HPDE6-E6E7 (cell line): ENCODE measurements at regions not wholly inside any gene's neighbourhood (a gene's known extent, or its start where the extent isn't known, plus 50 kb on each side); places are given as distances from the start of the nearest gene placed in this dataset.

Experiments used
- DNase-seq: peaks from one replicate; pipeline ENCODE4 v3.0.0; 2011; ENCODE audit warnings: missing footprints; ENCODE audit errors: extremely low spot score

DNA sequence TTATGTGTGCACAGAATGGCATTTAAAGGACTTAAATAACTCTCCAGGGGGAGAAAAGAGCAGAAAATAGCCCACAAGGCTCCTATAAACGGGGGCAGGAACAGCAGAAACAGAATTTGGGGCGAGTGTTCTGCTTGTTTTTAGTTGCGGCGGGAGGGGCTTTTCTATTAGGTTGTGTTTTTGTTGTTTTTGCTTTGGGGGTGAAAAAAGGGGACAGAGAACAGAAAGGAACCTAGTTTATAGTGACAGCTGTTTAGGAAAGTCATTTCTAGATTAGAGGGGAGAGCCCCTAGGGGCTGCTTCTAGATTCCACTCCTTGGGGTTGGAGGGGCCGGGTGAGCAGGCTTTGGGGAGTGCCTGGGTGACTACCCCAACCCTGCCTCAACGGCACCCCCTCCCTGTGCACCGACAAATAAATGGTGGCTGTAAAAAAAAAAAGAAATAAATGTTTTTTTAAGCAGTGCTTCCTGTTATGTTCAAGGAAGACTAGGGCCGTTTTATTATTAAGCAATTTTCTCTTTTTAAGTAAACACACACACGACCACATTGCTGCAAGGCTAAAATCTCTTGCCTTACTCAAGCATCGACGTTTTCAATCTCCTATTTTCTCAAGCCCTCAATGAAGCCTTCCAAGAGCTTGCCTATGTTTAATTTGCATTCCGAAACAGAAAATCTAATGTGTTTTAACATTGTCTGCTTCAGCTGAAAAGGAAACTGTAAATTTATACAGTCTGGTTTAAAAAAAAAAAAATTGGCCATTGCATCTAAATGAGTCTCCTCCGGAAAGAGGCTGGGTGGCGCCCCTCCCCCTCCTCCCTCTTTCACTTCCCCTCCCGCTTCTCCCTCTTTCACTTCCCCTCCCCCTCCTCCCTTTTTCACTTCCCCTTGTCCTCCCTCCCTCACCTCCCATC, 123.3 kb upstream of the TBL1X start:
- no peak for DNase-seq

DNA sequence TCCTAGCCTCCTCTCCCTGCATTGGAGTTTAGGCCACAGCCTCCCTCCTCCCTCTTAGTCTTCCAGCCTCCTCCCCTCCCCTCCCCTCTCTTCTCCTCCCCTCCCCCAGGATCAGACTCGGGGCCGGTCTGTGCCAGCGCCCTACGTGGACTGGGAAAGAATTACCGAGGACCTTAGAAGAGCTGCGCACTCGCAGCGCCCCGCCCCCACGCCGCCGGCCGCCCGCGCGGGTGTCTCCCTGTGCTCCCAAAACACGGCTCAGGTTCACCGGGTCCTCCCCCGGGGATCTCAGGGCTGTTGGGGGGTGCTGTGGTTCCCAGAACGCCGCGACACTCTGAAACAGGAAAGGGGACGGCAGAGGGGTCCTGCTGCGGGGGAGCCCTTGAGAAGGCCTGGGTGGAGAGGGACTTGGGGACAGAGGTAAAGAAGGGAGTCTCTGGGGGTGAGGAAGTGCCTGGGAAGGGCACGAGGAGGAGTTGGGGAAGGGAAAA, 122.3 kb upstream of the TBL1X start:
- DNase-seq, result peak; percentile 49

DNA sequence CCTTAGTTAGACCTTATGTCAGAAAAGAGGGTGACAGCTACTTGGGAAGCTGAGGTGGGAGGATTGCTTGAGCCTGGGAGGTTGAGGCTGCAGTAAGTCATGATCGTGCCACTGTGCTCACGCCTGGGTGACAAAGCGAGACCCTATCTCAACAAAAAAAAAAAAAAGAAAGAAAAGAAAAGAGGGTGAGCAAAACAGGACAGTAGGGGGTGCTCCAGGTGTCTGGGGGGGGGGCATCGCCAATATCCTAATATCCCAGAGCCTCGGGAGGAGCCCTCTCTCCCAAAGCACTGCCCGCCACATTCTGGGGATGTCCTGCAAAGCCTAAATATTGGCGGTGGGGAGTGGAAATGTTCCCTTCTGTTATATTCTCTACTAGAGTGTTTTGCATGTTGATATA, 120.9 kb upstream of the TBL1X start:
- no peak for DNase-seq

DNA sequence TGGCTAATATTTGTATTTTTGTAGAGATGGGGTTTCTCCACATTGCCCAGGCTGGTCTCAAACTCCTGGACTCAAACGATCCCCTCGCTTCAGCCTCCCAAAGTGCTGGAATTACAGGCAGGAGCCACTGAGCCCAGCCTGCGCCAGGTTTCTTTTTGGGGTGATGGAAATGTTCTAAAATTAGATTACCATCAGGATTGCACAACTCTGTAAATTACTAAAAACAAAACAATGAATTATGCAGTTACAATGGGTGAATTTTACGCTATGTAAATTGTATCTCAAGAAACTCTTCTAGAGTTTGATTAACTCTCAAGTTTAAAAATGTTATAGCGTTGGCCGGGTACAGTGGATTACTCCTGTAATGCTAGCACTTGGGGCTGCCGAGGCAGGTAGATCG, 118.9 kb upstream of the TBL1X start:
- no peak for DNase-seq

DNA sequence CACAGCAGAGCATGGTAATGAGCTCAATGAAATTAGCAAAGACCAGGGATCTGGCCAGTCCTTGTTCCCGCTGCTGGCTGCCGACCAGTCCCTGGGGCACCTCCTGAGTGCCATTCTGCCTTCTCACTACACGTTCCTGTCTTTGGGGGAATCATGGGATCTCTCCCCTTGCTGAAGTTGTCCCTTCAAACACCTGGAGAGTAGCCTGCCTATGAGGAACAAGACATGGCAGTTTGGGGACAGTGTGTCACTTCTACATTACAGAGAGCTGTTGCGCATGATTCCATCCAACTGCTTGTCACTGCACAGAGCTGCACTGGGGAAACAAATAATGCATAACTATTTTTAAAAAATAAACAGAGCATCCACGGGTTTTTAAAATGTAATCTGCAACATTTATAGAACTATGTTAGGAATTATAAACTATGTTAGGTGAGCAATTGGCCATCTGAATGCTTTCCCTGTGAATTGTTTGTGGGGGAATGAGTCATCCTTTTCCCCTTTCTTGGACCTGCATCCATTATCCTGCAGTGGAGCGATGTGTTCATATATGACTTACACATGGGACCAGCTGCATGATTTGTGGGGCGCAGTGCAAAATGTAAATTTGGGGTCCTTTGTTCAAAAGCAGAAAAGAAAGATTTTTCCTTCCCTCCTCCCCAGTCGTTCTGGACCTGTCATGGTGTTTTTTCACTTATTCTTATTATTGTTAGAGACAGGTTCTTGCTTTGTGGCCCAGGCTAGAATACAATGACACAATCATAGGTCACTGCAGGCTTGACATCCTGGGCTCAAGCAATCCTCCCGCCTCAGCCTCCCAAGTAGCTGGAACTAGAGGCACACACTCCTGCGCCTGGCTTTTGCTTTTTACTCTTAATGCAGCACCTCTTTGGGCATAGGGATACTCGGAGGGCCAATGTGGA, 115.0 kb upstream of the TBL1X start:
- no peak for DNase-seq

DNA sequence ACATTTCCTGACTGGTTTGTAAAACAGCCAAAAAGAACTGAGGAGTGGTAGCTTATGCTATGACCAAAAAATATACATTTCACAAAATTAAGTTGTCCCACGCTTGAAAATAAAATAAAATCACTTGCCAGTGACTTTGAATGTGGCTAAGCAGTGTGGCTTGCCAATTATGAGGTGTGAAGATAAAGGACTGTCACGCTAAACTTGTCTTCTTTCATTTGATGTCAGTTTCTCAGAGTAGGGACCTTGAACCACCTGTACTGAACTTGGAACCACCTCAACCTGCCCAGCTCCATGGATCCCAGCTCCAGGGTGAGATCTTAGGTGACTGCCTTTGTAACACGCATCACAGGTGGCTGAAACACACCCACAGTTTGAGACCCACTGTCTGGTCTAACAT, 113.7 kb upstream of the TBL1X start:
- DNase-seq, result no peak

DNA sequence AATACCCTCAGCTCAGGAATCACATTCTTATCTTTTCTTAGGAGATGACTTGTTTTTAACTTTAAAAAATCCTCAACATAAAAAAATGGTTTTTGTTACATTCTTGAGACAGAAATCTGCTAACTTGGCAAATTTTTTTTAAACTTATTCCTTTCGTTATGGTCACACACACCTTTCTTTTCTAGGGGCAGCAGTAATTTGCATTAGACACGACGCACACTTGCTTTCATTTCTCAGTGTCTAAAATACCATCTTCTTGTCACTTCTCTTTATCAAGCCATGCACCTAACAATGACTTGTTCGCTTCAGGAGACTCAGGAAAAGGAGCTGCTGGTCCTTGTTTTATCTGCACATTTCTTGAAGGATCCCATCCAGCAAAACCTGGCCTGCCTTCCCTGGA, 112.6 kb upstream of the TBL1X start:
- DNase-seq, result no peak

DNA sequence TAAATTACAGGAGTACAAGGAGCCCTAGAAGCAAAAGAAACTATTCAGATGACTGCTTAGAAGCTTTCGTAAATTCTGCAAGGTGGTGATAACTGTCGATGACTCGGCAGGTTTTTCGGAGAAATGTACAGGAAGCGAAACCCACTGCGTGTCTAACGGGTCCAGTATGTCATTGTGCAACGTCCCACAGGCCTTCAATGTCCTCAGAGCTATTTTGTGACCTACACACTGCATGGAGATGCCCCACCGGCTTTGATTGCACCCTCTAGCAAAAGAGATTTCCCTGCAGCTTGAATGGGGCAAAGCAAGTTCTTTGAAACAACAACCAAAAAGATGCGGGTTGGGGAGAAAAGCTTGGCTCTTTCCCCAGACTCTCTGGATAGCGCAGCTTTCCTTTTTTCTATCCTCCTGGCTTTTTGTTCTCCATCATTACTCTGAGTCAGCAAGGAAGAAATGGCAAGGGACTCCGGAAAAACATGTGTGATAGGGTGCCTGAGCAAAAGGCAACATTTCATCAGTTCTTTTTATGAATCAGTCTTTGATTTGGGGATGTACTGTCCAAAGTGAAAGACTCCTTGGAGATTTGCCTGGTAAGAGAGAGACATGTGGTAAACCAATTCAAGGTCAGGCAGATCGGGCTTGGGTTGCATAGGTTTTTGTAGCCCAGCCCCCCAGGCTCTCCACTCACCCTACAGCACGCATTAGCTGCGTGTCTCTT, 112.0 kb upstream of the TBL1X start:
- no peak for DNase-seq

DNA sequence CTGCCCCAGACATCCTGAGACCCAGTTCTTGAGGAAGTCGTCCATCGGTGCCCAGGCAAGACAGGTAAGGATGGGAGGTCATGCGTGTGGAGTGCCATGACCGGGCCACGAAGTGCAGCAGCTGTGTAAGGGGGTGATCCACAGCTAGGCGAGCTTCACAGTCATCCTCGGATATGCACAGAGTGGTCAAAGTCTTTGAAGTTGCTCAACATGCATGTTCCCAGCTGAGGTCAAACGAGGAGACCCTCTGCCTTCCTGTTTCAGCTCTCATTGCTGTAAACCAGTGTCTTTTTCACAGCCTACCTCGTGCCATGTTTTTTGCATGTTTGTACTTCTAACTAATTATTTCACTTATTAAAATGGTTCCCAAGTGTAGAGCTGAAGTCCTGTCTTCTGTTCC, 109.9 kb upstream of the TBL1X start:
- no peak for DNase-seq

DNA sequence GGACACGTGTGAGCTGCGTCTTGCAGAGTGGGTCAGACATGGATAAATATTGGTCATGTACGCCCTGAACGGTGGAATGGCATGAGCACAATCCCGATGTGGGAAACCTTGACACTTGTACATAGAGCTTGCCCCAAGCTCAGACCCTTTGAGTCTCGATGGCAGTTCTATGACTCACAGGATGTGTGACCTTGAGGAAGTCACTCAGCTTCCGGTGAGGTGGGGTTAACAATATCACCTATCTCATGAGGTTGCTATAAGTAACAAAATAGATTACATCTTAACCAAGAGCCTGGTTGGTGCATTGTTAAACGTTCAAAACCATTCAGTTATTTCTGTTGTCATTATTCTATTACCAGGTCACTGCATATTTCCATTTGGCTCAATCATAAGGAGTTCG, 109.1 kb upstream of the TBL1X start:
- no peak for DNase-seq

DNA sequence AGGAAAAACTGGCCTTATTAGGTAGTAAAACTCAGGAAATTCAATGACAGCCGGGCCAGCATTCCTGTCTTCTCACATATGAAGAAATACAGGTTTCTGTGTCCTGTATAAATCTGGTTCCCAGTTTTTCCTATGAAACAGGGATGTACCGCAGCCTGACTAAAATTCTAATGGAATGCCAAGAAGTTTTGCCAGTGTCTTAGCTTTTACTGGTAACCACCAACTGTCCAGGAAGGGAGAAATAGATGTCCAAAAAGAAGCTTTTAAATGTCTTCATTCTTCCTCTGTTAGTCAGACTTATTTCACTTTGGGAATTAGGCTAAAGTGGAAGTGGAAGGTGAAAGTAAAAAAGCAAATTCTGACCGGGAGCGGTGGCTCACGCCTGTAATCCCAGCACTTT, 108.0 kb upstream of the TBL1X start:
- DNase-seq, result no peak

DNA sequence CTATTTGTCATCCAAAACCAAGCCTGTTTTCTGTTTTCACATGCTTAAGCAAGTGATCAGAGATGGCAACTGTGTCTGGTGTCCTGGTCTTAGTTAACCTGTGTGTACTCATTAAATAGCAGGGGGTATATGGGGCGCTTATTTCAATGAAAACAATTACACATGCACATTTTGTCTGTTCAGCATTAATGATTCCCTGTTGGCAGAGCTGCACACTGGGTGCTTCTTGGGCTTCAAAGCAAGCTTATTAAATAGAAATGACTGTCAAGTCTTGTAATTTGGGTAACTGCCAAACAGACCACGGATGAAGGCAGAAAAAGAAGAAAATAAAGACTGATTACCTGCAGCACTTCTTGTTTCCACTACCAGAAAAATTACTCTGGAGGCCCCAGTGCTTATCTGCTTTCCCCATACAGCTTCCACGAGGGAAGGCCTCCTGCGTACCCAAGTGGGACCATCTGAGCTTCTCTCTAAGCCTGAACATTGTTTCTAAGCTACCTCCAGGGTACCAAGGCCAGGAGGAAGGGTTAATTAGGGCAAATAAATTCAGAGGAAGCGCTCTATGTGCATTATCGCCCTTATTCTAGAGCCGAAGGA, 107.2 kb upstream of the TBL1X start:
- no peak for DNase-seq

DNA sequence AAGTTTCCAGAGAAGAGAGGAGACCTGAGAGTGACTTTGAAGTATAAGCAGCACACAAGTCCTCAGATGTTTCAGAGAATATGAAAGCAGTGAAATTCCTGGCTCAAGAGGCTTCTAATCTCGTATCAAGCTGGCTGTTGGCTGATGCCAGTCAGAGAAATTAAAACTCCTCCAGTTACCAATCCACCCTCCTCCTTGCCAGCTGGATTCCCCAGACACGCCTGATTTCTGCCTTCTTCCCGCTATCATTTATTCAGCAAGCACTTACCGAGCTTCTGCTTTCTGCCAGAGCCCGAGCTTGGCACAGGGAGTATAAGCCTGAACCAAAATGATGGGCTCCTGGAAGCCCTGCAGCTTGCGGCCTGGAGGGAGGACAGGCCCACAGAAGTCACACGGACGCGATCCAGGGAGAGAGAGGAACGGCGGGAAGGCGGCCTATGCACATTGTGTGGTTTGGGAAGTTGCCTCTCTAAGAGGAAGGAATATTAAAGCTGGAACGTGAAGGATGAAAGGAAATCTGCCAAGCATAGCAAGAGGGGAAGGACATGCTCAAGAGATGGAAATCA, 102.4 kb upstream of the TBL1X start:
- DNase-seq, result no peak

DNA sequence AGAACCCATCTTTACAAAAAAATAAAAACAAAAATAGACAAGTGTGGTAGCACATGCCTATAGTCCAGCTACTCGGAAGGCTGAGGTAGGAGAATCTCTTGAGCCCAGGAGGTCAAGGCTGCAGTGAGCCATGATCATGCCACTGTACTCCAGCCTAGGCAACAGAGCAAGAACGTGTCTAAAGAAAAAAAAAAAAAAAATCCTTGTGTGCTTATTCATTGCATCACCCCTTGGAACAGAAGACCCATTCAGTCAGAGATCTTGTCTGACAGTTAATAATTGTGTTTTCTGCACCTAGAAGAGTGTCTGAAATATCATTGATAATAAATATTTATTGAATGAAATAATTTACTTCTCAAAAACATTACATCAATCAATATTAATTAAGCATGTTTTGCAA, 97.4 kb upstream of the TBL1X start:
- no peak for DNase-seq

DNA sequence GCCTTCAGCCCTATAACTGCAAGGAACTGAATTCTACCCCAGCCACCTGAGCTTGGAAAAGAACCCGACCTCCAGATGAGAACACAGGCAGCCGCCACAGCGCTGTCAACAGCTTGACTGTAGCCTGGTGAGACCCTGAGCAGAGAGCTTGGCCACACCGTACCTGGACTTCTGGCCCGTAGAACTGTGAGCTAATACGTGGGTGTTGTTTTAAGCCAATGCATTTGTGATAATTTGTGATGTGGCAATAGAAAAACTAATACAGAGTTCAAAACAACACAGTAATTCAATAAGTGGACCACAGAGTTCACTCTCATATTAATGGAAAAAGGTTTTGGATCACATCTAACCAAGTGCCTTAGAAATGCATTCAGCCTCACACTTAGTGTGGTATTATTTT, 96.6 kb upstream of the TBL1X start:
- no peak for DNase-seq

DNA sequence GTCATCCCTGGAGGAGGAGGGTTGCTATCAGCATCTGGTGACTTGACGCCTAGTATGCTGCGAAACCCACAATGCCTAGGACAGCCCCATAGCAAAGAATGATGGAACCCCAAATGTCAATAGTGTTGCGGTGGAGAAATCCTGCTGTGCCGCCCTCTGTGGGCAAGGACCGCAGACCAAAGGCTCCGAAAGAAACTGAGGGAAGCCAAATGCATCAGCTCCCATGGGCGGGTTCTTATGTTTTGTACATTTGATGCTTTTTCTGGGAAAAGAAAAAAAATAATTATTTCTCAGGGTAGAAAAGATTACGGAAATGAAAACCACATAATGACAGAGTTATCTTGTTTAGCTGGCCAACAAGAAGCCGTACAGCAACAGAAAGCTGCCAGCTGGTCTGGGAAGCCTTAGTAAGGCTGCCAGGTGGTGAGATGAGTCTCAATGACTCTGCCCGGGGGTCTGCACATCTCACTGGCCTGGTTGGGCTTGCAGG, 95.0 kb upstream of the TBL1X start:
- no peak for DNase-seq

DNA sequence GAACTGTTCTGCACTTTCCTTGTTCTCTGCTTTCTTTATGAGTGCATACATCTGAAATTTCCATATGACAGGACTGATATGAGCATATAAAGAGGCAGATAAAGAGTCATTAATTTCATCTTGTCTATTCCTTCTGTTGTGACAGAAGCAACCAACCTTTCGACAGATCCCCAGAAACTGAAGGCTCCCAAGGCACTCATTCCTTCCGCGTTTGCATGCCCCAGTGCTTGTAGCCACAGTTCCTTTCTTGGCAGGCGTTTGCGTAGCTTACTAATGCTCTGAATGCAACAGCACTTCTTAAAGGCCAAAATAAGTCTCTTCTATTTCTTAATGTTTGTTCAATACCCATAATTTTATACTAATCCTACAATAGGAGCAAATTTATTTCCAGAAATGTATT, 94.0 kb upstream of the TBL1X start:
- no peak for DNase-seq

DNA sequence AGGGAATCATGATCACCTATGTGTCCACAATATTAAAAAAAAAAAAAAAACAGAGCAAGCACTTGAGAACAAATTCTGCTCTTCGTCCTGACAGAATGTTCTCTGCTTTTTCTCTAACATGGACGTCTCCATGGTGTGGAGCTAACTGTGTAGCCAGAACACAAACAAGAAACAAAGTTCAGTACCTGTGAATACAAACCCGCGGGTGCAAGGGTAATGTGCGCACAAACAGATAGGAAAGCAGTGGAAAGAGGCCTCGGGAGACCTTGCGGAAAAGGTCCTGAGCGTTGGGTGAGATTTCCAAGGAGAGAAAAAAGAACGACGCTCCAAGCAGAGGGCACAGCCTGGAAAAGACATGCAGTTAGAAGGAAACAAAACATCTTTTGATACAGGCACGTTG, 92.0 kb upstream of the TBL1X start:
- no peak for DNase-seq

DNA sequence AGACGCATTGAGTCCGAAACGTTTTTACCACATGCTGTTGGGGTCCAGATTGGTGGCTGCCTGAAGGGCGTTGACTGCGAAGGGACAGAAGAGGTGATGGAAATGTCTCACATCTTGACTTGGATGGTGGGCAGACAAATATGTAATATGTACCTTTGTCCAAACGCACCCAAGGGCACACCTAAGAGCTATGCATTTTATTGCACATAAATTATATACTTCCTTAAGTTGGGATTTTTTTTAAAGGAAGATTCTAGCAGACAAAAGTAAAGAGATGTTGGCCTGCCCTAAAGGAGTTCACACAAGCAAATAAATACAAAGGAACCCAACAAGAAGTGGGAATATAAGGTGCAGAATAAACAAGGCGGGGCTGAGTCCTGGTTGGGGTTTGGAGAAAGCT, 91.1 kb upstream of the TBL1X start:
- DNase-seq, result no peak

DNA sequence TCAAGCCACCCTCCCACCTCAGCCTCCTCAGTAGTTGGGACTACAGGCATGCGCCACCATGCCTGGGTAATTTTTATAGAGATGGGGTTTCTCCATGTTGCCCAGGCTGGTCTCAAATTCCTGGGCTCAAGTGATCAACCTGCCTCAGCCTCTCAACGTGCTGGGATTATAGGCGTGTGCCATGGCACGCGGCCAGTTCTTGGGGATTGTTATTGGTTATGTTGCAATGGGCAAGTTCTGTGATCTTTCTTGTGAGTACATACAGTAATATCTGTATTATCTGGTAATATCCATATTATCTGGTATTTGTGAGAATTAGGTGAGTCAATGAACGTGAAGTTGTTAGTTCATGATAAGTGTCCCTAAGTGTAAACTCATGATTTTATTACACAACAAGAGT, 90.3 kb upstream of the TBL1X start:
- DNase-seq, result no peak

DNA sequence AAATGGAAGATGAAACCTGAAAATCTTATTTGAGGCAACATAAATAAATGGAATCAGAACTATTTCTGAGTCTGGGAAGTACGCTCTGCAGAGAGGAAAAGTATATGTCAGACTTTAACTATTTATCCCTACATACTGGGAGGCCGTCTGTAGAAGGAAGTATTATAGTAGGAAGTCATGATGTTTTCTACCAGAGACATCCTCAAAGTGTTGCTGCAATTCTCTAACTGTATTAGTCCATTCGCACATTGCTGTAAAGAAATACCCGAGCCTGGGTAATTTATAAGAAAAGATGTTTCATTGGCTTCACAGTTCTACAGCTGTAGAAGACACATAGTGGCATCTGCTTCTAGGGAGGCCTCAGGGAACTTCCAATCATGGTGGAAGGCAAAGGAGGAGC, 88.7 kb upstream of the TBL1X start:
- no peak for DNase-seq
